Adrenal gland (tissue), 5 donors: ENCODE measurements at regions not wholly inside any gene's neighbourhood (a gene's known extent, or its start where the extent isn't known, plus 50 kb on each side); places are given as distances from the start of the nearest gene placed in this dataset.

ENCODE experiments used
- CTCF ChIP-seq, 6 experiments: fragments of 450-650 bp in 4 of 6; fragments of 200-600 bp in 2 of 6; sonication (generic) in 1 of 6; IDR thresholded peaks; 1 replicate in 5 of 6; 2 replicates in 1 of 6; pipeline versions ENCODE4 v1.5.1 to v1.8.0; 2016 to 2021; ENCODE audit warnings: antibody characterized with exemption in 6 of 6, mild to moderate bottlenecking in 2 of 6, moderate library complexity in 1 of 6
- POLR2A ChIP-seq, 2 donors: fragments of 450-650 bp; IDR thresholded peaks; one replicate each; pipeline ENCODE4 v1.6.1; 2017; ENCODE audit warnings: antibody characterized with exemption in 2 of 2, mild to moderate bottlenecking in 2 of 2, moderate library complexity in 1 of 2
- donor health status: DM: no; HTN: no; CAD: no.

GRCh38 chr4:135072553-135072952, 871.0 kb upstream of the PABPC4L start:
- TF ChIP-seq CTCF (IDR thresholded peaks at IDR 0.05) (no peak), POLR2A (IDR thresholded peaks at IDR 0.05) (no peak)
